NCI-H524 (cell line): ENCODE measurements at regions not wholly inside any gene's neighbourhood (a gene's known extent, or its start where the extent isn't known, plus 50 kb on each side); places are given as distances from the start of the nearest gene placed in this dataset.
A peak's percentile ranks its signal among the peaks of the same experiment; 100 is the strongest.

ENCODE experiments used
- DNase-seq, 2 experiments: peaks; one replicate each; lab custom pipeline; 2025; lab: John Stamatoyannopoulos, UW

DNA sequence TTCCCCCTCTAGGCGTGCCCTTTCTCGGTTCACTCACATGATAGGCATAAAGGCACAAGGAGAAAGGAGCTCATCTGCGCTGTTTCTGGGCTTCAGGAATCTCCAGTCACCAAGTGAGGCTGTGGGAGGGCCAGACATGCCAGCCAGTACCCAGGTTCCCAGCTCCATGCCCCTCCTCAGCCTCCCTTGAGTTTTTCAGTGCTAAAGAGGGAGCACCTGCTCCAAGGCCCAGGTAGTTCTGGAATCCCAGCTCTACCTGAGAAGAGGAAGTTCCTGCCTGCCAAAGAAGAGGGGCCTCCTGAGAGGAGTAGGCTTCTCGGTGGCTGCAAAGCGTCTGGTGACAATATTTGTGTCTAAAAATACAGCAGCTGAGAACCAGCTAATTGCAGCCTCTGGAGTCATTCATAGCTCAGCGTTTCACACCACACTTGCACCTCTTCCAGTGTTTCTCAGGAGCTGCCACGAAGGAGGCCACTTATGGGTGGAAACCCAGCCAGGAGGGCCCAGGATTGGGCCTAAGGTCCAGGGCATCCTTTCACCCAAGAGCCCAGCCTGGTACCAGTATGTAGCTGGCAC lies 197.4 kb downstream of the TRIM29 start:
- DNase-seq = no peak

DNA sequence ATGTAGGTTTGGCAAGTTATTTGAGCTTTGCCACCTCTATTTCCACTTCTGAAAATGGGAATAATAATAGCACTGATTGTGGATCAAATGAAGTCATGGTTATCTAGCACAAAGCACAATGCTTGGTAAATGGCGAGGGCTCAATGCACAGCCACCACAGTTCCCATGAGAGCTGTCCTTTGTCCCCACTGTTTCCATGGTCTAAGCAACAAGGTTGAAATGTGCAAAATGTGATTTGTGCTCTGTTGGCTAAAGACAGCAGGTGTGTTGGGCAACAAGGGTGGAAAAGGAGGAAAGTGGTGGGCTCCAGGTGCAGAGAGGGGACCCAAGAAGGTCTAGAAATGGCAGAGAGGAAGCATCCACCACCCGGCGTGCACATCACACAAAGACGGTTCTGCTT lies 200.5 kb downstream of the TRIM29 start:
- DNase-seq = no peak

DNA sequence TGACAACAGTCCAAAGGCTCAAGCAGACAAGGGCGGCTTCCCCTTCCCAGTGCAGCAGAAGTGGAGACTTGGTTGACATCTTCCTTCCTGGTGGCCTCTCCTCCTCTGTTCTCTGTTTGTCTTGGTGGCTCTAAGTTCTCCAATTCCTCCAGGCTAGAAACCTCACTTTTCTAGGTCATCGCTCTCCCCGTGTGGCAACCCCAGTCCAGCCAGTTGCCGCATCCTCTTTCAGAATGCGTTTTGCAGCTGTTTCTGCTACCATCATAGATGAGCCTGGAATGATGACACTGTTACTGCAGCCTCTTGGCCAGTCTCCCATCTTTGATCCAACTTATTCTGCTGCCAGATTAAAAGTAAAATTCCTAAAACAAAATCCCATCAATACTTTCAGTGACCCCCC lies 201.5 kb downstream of the TRIM29 start:
- no peak for DNase-seq

DNA sequence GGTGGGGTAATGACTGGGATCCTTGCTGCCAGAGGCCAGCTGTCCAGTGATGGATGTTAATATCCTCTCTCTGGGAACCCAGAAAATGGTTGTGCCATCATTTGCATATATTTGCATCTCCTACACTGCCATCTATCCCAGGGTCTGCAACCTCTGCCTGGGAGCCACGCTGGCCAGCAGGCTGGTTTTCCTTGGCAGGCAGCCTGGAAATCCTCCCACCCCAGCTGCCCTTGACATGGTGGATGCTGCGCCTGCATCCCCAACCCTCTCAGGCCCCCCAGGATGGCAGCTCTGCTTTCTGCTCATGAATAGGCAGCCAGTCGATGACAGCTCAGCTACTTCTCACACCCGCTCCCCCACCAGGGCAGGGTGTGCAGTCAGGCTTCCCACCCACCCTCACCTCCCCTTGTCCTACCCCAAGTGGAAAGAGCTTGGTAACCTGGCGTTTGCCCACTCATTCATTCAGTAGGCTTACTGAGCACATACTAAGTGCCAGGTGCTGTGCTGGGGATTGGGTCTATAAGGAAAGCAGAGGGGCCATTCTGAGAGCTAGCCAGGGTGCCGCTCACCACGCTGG lies 202.5 kb downstream of the TRIM29 start:
- DNase-seq = no peak

DNA sequence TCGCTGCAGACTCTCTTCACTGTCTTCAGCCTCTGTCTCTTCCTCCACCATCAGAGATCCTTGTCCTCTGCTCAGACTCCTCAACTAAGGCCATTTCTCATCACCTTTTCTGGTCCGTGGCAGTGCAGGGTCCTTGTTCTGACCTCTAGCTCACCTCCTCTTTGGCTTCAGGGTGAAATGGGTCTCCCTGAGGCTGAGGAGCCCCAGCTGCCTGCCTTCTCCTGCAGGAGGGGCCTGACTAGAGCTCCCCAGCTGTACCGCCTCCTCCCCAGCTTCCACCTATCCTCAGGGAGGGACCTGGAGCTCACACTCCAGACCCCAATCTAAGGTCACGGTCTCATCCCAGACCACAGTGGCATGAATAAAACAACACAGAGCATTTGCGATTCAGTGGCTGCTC lies 203.0 kb downstream of the TRIM29 start:
- DNase-seq = no peak

DNA sequence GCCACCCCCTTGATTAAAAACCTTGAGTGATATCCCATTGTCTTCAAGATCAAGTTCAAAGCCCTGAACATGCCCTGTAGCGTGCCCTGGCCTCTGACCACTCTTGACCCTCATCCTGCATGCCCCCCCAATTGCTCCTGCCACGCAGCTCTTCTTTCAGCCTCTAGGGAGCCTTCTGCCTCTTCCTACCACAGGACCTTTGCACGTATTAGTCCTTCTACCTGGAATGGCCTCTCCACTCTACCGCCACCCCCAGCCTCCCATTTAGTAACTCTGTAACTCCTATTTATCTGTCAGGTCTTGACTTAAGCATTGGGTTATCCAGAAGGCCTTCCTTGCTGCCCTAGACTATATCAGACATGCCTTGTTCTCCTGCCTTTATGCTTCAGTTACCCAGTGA lies 203.6 kb downstream of the TRIM29 start:
- DNase-seq = no peak

DNA sequence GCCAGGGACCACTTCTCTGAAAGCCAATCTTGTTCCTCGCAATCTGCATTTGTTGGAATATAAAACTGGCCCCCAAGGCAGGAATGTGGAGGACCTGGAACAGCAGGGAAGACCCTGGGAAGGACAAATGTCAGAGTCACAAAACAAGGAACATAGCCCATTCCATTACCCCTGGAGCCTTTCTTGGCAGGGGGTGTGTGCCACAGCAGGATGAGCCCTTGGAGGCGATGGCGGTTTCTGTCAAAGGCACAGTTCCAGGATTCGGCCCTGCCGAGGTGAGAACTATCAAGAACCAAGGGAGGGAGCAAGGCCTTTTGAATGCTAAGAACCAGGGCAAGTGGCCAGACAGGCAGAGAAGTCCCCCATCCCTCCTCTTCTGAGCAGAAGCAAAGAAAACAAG lies 204.3 kb downstream of the TRIM29 start:
- no peak for DNase-seq

DNA sequence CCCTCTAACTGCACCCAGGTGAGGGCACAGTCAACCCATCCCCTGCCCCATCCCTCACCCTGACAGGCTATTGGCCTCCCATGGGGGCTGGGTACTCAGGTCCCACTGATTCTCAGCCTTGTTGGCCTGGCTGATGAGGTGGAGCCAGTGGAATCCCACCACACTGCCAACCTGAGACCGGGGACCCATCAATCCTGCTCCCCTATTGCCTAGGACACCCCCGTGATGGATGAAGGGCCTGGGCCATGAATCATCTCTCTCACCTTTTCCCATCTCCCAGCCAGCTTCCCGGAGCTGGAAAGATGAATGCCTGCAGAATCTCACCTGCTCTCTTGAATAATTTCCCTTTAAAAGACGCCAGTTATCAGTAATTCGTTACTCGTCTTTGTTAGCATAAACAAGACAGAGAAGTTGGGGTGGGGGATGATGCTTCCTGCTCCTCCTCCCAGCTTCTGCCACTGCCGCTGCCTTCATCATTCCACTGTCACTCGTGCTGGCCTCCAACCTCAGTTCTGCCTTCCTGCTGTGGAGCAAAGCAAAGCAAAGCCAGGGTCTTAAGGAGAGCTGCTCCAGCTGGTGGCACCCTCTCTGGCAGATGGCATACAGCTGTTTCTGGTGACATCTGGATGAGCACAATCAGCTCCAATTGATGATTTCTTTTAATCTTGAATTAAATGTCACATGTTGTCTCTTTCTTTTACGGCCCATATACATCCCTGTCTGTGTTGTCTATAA lies 204.0 kb upstream of the NECTIN1 start:
- DNase-seq = peak in 1 of 2 experiments; percentile 42

DNA sequence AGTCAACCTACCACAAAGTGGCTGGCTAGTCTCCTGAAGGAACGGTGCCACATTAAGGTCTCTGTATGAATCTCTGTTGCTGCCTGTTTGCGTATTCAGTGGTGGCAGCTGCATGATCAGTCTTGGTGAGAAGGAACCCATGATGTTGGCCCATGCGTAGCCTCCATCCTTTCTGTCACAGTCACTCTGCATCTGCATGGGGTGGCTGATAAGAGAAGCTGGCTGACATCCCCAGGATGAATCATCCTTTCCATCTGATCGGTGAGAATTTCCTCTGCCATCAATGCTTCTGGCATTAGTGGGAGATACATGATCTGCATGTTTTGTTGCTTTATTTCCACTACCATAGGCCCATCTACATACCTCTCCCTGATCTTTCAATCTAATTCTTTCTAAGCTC lies 199.0 kb upstream of the NECTIN1 start:
- DNase-seq = no peak

DNA sequence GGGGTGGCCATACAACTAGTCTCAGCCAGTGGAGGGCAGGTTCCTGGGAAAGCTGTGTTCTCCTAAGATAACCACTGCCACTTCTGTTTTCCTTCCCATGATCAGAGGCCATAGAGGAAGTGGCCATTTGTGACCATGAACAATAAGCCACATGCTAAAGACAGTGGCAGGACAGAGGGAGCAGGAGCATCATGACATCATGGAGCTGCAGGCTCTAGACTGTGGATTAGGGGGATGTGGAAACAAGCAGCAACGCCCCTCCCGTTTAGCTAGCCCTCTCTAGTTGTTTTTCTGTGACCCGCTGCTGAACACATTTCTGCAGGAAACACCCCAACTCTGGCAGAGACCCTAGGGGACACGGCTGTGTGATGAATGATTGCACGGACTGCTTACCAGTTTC lies 195.0 kb upstream of the NECTIN1 start:
- no peak for DNase-seq

DNA sequence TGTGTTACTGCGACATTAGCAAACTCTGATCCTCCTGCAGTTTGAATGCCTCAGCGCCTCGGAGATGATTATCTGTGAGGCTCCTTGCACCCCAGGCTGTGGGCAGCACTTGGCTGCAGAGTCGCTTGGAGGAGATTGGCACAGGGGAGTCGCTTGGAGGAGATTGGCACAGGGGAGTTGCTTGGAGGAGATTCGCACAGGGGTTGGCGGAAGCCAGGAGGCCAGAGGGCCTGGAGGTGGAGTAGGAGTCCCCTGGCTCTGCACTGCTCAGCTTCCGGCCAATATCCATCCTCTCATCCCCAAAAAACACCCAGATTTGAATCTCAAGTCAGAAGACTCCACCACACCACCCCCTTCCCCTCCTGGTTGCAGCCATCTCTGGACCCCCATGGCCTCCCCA lies 192.6 kb upstream of the NECTIN1 start:
- DNase-seq = no peak

DNA sequence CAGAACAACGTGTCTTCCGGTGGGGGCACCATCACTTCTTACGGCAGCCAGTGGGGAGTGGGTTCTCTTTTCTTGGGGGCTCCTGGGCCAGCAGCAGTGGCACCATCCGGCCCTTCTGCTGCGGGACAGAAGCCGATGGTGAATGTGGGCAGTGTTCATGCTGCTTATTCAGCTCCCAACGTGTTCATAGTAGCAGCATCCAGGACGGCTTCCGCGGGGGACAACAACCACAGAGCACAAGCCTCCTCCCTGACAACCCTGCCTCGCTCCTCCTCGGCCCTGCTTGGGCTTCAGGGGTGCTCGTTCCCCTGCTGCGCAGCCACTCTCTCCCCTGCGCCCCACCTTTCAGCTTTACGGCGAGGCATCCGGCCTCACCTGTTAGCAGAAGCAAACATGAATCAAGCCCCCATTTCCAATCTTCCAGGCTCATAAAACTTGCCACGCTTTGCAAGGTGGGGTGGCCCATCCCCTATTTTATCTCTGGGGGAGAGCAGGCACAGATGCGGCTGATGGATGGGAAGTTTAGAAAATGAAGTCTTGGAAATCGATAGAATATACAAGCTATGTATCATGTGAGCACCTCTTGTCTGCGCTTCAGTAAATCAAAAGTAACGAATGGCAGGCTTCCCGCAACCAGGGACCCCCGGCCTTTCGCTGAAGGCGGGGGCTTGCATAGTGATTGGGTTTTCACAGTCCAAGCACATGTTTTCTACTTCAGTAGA lies 191.8 kb upstream of the NECTIN1 start:
- DNase-seq = no peak

DNA sequence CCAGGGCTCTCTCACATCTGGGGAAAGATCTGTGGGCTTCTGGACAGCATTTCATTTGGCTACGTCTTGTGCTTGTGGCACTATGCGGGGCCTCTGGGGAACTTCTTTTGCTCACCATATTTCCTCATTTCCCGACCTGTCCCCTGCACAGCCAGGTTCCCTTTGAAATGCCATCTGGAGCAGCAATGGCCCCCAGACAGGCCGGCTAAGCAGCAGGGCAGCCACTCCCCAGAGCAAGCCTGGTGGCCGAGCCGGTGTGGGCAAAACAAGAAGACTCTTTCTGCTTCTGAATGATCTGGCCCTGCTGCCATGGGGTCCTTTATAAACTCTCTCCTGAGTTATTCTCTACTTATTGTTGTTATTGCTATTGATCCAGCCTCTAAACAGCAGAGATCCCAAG lies 190.7 kb upstream of the NECTIN1 start:
- DNase-seq = peak in 1 of 2 experiments; percentile 31

DNA sequence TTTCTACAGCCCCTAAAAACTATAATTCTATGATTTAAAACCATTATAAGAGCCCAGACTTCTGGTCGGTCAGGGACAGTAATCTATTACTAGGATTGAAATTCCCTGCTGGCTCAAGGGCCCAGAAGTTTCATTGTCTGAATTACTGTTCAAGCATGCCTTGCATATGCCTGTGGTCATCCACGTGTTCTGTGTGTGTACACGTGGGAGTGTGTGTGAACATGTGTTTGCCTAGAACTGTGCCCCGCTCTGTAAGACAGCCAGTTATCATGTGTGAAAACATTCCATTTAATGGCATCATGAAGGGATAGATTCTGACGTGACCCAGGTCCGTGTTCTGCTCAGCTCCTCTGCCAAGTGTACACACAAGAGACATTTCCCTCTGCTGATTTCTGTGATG lies 189.3 kb upstream of the NECTIN1 start:
- DNase-seq = no peak

DNA sequence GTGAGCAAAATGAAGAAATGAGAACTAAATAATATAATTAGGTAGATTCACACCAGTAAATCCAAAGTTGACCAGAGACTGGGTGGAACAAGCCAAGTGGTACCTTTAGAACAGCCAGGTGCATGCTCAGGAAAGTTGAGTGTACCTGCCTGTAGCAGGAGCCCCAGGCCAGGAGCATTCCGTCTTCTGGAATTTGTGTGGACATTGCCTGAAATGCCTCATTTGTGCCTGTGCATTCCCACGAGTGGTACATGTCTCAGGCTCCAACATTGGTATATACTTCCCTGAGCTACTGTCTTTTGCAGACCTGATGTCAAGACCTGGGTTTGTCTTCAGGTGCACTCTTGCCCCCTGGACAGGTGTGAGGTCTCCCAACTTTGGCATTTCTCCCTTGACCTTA lies 187.6 kb upstream of the NECTIN1 start:
- no peak for DNase-seq

DNA sequence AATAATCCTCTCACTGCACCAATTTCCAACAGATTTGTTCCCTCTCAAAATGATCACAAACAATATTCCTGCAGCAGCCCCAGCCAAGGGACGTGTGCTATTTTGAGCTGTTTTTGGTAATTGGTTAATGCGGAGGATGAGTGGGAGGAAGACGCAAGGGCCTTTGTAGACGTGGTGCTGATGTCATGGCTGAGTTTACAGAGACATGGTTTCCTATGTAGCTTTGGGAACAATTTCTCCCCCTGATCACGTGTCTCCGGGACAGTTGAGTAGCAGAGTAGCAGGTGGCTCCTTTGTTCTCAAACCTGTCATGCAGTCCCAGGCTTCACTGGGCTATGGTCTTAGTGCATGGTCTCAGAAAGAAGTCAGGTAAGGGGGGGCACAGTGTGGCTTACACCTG lies 183.2 kb upstream of the NECTIN1 start:
- DNase-seq = peak; percentile 42 to 80

DNA sequence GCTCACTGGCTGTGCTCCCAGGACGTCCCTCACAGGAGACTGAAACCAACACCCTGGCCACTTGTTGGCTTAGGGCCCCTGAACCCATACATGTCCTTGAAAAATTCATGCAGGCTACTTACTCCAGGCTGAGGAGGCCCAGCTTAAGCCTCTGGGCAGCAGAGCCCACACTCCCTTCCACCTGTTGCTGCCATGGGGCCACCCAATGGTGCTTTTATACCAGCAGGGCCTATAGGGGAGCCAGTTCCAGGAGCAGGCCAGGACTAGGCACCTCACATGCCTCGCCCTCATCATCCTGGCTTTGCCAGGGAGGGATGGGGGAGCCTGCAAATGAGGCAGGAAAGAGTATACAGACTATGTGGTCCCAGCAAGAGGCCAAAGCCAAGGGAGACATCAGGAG lies 181.7 kb upstream of the NECTIN1 start:
- DNase-seq = no peak

DNA sequence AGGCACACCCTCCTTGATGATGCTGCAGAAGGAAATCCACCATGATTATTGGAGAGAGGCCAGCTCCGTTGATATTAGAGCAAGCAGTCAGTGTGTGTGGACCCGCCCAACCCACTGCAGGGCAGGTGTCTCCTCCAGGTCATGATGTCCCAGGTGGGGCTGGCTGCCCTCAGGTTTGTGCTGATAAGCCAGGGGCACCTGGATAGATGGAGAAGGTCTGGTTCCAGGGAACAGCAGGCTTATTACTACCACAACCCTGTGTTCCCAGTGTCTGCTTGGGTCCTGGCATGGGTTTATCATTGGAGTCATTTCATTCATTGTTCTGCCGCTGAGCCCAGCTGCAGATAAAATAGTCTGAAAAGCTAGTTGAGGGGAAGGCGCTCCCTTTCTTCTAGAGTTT lies 181.1 kb upstream of the NECTIN1 start:
- peak in 1 of 2 experiments; percentile 25 for DNase-seq

DNA sequence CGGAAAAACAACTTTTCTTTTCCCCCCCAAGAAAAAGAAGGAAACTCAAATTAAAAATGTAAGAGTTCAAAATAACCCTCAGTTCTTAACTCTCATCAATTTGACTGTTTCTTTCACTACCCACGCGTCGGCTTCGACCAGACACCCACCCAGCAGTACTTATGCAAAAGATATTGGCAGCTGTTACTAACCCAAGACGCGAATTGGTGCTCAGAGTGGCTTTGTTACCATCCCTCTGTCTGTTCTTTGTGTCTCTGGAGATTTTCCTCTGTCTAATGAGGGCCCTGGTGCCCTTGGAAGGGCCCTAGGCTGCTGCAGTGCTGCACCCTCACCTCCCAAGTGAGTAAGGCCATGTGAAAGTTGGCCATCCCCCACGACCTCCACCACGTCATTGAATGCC lies 180.5 kb upstream of the NECTIN1 start:
- peak in 1 of 2 experiments; percentile 65 for DNase-seq

DNA sequence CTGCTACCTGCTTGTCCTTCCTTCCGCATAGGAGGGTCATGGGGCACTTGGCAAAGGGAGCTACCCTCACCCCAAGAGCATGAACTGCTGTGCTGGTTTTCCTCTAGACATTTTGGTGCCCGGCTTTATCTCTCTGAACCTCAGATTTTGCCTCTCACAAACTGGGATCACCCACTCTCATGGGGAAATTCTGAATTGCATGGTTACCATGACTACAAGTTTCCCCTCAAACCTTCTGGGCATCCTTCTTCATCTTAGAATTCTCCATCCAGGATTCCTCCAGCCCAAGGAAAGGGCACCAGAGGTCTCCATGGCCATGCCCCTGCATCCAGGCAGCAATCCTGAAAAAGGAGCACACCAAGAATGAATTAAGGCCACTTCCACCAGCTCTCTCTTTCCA lies 180.1 kb upstream of the NECTIN1 start:
- DNase-seq = peak in 1 of 2 experiments; percentile 18

DNA sequence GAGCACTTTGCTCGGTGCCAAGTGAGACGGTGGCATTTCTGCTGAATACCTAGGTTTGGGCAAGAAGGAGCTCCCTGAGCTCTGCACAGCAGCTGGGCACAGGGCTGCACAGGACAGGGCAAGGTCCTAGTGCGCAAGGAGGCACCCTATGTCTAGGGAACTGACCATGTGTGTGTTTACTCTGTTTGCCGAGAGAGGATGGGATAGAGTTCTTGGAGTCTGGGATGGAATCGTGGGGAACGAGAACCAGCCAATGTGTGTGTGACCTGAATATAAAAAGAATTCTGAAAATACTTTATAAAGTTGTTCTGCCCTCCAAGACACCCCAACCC lies 179.5 kb upstream of the NECTIN1 start:
- DNase-seq = no peak

DNA sequence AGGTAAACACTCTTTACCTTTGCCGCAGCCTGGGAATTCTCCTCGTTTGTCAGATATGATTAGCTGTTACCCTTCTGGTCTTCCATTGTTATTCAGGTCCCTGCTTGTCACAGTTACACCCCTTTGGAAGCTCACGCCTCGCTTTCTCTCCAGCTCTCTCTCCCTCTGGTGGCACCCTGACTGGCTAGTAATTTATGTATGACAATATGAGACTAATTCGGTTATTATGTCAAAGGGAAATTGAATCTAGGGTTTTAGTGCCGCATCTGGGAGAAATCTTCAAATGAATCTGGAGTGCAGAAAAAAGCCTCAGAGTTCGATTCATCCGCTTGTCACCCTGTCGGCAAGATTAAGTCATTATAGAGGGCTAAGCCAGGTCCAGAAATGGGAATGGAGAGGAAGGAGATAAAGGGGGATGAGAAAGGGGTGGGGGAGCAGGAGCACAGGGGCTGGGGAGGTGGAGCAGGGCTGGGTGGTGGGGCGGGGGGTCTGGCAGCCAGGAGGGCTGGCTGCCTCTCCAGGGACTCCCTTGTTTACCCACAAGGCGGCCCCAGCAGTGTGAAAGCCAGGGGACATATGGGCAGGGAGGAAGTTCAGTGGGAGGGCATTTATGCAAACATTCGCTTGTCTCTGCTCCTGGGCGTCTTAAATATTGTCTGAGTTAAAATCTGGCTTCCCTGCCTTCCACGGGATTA lies 179.0 kb upstream of the NECTIN1 start:
- peak; percentile 74 to 92 for DNase-seq
